Cardiac fibroblast (primary cell): ENCODE measurements at regions not wholly inside any gene's neighbourhood (a gene's known extent, or its start where the extent isn't known, plus 50 kb on each side); places are given as distances from the start of the nearest gene placed in this dataset.

ENCODE experiments used
- DNase-seq, 2 donors: peaks; one replicate each; pipeline versions ENCODE4 v3.0.0 to v3.0.0-alpha.2; 2010; ENCODE audit warnings: low read depth in 2 of 2
- H3K4me3 ChIP-seq, 2 donors: replicated peaks in 1 of 2; 1 replicate in 1 of 2; 2 replicates in 1 of 2; pipeline ENCODE4 v1.5.1; 2011; ENCODE audit warnings: low read depth in 2 of 2, low read length in 2 of 2, mild to moderate bottlenecking in 2 of 2, moderate library complexity in 1 of 2
- TF ChIP-seq, protein P1 (sequence below): IDR thresholded peaks from one replicate; pipeline ENCODE4 v1.5.1; 2011; ENCODE audit warnings: low read depth, mild to moderate bottlenecking, low read length, inconsistent platforms

- no peak overlapping the region for H3K4me3 ChIP-seq
- no peak for DNase-seq
- TF ChIP-seq, protein P1, sequence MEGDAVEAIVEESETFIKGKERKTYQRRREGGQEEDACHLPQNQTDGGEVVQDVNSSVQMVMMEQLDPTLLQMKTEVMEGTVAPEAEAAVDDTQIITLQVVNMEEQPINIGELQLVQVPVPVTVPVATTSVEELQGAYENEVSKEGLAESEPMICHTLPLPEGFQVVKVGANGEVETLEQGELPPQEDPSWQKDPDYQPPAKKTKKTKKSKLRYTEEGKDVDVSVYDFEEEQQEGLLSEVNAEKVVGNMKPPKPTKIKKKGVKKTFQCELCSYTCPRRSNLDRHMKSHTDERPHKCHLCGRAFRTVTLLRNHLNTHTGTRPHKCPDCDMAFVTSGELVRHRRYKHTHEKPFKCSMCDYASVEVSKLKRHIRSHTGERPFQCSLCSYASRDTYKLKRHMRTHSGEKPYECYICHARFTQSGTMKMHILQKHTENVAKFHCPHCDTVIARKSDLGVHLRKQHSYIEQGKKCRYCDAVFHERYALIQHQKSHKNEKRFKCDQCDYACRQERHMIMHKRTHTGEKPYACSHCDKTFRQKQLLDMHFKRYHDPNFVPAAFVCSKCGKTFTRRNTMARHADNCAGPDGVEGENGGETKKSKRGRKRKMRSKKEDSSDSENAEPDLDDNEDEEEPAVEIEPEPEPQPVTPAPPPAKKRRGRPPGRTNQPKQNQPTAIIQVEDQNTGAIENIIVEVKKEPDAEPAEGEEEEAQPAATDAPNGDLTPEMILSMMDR: no peak
These were observed 199.2 kb downstream of the TEX29 start for GRCh38 chr13:111519490-111520170.

DNA sequence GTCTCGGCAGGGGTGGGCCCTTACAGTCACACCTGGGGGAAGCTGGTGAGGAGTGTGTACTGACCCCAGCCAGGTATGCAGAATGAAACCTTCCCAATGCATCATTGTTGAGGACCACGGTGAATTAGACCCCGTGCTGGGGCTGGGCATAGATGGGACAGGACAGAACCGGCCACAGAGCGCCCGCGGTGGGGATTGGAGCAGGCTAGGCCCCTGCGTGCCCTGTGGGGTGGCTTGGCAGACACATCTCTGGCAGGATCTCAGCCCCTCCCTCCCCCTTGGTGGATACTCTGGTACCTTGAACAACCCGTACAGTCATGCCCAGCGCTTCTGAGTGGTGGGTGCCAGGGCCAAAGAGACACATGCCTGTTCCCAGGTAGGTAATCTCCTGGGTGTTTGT lies 200.6 kb downstream of the TEX29 start:
- TF ChIP-seq, protein P1: no peak
- no peak overlapping the region for H3K4me3 ChIP-seq
- DNase-seq: no peak

DNA sequence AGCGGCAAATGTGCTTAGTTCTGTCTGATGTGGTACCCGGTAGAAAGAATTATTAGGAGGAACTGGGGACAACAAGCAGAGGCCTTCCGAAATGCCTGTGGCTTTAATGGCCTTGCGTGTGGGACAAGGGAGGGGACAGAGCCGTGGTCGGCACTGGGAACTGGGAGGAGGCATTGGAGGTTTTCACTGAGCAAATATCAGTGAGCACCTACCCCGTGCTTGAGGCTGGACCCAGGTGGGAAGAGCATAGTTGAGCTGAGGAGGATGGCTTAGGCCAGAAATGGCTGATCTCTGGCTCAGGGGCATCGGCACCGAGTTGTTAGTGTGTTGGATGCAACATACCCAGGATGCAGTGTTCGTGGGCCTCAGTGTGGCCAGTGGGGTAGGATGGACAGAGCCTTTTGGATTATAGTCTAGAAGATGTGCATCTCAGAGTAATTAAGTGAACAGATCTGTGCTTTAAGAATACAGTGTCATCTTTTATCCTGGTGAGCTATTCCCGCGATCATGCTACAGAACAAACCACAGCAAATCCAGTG lies 201.3 kb downstream of the TEX29 start:
- TF ChIP-seq, protein P1: no peak
- no peak for DNase-seq
- no peak overlapping the region for H3K4me3 ChIP-seq

DNA sequence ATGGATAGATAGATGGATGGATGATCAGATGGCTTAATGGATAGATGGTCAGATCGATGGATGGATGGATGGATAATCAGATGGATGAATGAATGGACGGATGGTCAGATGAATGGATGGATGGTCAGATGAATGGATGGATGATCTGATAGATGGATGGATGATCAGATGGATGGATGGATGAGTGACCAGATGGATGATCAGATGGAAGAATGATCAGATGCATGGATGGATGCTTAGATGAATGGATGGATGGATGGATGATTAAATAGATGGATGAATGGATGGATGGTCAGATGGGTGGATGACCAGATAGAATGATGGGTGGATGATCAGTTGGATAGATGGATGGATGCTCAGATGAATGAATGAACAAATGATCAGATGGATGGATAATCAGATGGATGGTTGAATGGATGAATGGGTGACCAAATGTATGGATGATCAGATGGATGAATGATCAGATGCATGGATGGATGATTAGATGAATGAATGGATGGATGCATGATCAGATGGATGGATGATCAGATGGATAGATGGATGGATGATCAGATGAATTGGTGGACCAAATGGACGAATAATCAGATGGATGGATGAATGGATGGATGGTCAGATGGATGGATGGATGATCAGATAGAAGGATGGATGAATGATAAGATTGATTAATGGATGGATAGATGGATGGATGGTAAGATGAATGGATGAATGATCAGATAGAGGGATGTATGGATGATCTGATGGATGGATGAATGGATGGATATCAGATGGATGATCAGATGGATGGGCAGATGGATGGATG lies 205.1 kb downstream of the TEX29 start:
- DNase-seq: no peak
- H3K4me3 ChIP-seq: no peak overlapping the region
- TF ChIP-seq, protein P1: no peak

DNA sequence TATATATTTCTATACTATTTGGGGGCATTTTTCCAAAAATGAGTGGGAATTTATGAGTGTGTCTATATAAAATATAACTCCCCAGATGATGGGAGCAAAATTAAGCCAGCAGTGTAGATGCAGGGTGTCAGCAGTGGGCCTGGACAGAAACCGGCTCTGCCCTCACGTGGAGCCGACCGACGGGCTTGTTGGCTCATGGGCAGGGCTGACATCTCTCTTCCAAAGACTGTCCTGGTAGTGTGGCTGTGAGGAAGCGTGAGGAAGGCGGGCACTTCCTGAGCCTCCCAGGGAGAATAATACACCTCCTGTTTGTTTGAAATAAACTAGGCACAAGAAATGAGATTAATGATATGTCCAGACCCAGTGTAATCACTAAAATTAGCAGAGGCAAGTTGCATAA lies 206.5 kb downstream of the TEX29 start:
- no peak overlapping the region for H3K4me3 ChIP-seq
- TF ChIP-seq, protein P1: no peak
- DNase-seq: no peak

DNA sequence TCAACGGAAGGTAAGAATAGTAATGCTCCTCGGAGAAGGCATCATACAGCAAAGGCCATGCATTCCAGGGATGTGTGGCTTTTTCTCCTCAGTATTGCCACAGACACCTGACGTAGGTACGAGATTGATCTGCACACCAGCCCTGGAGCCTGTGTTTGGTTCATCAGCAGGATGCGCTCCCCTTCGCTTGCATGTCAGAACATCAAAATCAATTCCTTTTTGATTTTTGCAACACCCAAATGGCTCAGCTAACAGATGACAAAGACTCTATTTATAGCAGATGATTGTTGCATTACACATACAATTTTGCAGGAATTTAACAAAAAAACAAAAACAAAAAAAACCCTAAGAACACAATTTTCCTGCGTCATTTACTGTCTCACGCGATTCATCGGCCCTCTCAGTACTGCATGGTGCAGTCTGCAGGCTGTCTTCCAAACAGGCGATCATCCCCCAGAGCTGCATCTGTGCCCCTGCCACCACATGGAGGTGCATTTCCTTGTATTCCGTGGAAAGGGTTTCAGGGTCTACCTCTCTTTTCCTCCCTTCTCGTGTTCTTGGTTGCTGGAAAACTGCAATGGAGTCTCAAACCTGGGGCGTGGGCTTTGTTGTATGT lies 207.3 kb downstream of the TEX29 start:
- TF ChIP-seq, protein P1: no peak
- DNase-seq: no peak

More for the DNA sequence above, 207.3 kb downstream of the TEX29 start:
- H3K4me3 ChIP-seq: no peak overlapping the region
